Stimulated activated CD4-positive, alpha-beta T cell treated with anti-CD3 and anti-CD28 coated beads, Interleukin-15, amount 100 ng/mL, for 24 hours (primary cell): ENCODE measurements at regions not wholly inside any gene's neighbourhood (a gene's known extent, or its start where the extent isn't known, plus 50 kb on each side); places are given as distances from the start of the nearest gene placed in this dataset.

Source experiments
- DNase-seq: peaks from one replicate; pipeline ENCODE4 v3.0.0-alpha.2; 2020

GRCh38 chr11:112884012-112884767 is 77.0 kb upstream of the NCAM1 start:
- no peak for DNase-seq

GRCh38 chr11:112885744-112886433 is 75.3 kb upstream of the NCAM1 start:
- DNase-seq, result no peak

GRCh38 chr11:112886434-112887370 is 74.5 kb upstream of the NCAM1 start:
- no peak for DNase-seq

GRCh38 chr11:112889446-112889845 is 71.8 kb upstream of the NCAM1 start:
- DNase-seq, result no peak

GRCh38 chr11:112899235-112900006 is 61.8 kb upstream of the NCAM1 start:
- DNase-seq, result no peak

GRCh38 chr11:112901924-112902323 is 59.3 kb upstream of the NCAM1 start:
- no peak for DNase-seq

GRCh38 chr11:112902361-112903011 is 58.7 kb upstream of the NCAM1 start:
- DNase-seq, result no peak

GRCh38 chr11:112903340-112903739 is 57.9 kb upstream of the NCAM1 start:
- no peak for DNase-seq

GRCh38 chr11:112911124-112911523 is 50.1 kb upstream of the NCAM1 start:
- no peak for DNase-seq
